GM23338 (cell line): ENCODE measurements at regions not wholly inside any gene's neighbourhood (a gene's known extent, or its start where the extent isn't known, plus 50 kb on each side); places are given as distances from the start of the nearest gene placed in this dataset.

Experiments used
- CREB1 ChIP-seq: fragments of 250-450 bp; sonication (Bioruptor Pico); IDR thresholded peaks from 2 replicates; pipeline ENCODE4 v1.5.0; 2020; ENCODE audit warnings: low read depth, mild to moderate bottlenecking, moderate library complexity
- CTCF ChIP-seq, 2 experiments: fragments of 200-600 bp in 1 of 2; sonication (generic) in 1 of 2; conservative IDR thresholded peaks; 2 replicates each; pipeline versions ENCODE4 v1.5.1 to v1.6.1; 2016 to 2017; ENCODE audit warnings: antibody characterized with exemption in 2 of 2, low read depth in 2 of 2, mild to moderate bottlenecking in 2 of 2, moderate library complexity in 1 of 2
- EZH2 ChIP-seq: fragments of 200-600 bp; sonication (generic); IDR thresholded peaks from one replicate; pipeline ENCODE4 v1.8.0; 2017; ENCODE audit warnings: antibody characterized with exemption, mild to moderate bottlenecking, low read depth; ENCODE audit not compliant: unreplicated experiment
- EZH2phosphoT487 ChIP-seq: fragments of 200-600 bp; sonication (generic); IDR thresholded peaks from one replicate; pipeline ENCODE4 v1.8.1; 2018; ENCODE audit warnings: antibody characterized with exemption; ENCODE audit not compliant: unreplicated experiment
- JUNB ChIP-seq: IDR thresholded peaks from one replicate; pipeline ENCODE4 v1.6.1; 2016; ENCODE audit warnings: antibody characterized with exemption; ENCODE audit not compliant: unreplicated experiment
- NANOG ChIP-seq: IDR thresholded peaks from 2 replicates; pipeline ENCODE4 v1.6.1; 2016; ENCODE audit warnings: antibody characterized with exemption, borderline replicate concordance
- POLR2AphosphoS5 ChIP-seq: IDR thresholded peaks from 2 replicates; pipeline ENCODE4 v1.6.1; 2016; ENCODE audit warnings: antibody characterized with exemption, low read depth
- REST ChIP-seq: IDR thresholded peaks from one replicate; pipeline ENCODE4 v1.6.1; 2018; ENCODE audit warnings: antibody characterized with exemption; ENCODE audit not compliant: unreplicated experiment
- ZNF114 ChIP-seq: fragments of 250-450 bp; sonication (Bioruptor Pico); IDR thresholded peaks from 2 replicates; pipeline ENCODE4 v1.5.0; 2020; ENCODE audit warnings: mild to moderate bottlenecking, moderate library complexity
- ZNF462 ChIP-seq: fragments of 250-450 bp; sonication (Bioruptor Pico); IDR thresholded peaks from 2 replicates; pipeline ENCODE4 v1.5.0; 2020; ENCODE audit warnings: mild to moderate bottlenecking, moderate library complexity

GRCh38 chr20:60219984-60220562 is 261.9 kb downstream of the CDH26 start:
- TF ChIP-seq CTCF (conservative IDR thresholded peaks at IDR 0.05; ENCODE audit: low read depth in 2 of 2) (no peak), EZH2phosphoT487 (no peak), POLR2AphosphoS5 (no peak), EZH2 (no peak), ZNF114 (CRISPR knock-in tag) (no peak), REST (no peak), JUNB (no peak), CREB1 (CRISPR knock-in tag) (no peak), NANOG (no peak), ZNF462 (CRISPR knock-in tag) (no peak)
